CD14-positive monocyte (primary cell): ENCODE measurements at regions not wholly inside any gene's neighbourhood (a gene's known extent, or its start where the extent isn't known, plus 50 kb on each side); places are given as distances from the start of the nearest gene placed in this dataset.

Experiments used
- DNase-seq, 3 donors: peaks; one replicate each; pipeline ENCODE4 v3.0.0-alpha.2; 2011 to 2022
- H2AFZ ChIP-seq: 2 replicates; pipeline ENCODE4 v1.6.0; 2012; ENCODE audit warnings: mild to moderate bottlenecking, low read depth, low read length, inconsistent platforms; ENCODE audit not compliant: insufficient read depth, poor library complexity, severe bottlenecking
- H3K27ac ChIP-seq, 2 donors: 1 replicate in 1 of 2; 2 replicates in 1 of 2; pipeline ENCODE4 v1.5.1; 2012 to 2013; ENCODE audit warnings: low read length in 2 of 2, control low read depth in 1 of 2, inconsistent platforms in 1 of 2, low read depth in 1 of 2, mild to moderate bottlenecking in 1 of 2
- H3K27me3 ChIP-seq, 2 donors: one replicate each; pipeline versions ENCODE4 v1.6.0 to v1.6.1; 2011 to 2013; ENCODE audit warnings: low read length in 2 of 2; ENCODE audit not compliant: control insufficient read depth in 2 of 2, insufficient read depth in 2 of 2
- H3K36me3 ChIP-seq, 2 donors: replicated peaks in 1 of 2; 1 replicate in 1 of 2; 2 replicates in 1 of 2; pipeline versions ENCODE4 v1.5.1 to v1.6.1; 2012 to 2013; ENCODE audit warnings: low read length in 2 of 2, control low read depth in 1 of 2, inconsistent platforms in 1 of 2, mild to moderate bottlenecking in 1 of 2; ENCODE audit not compliant: insufficient read depth in 2 of 2, control insufficient read depth in 1 of 2
- H3K4me1 ChIP-seq, 2 donors: 1 replicate in 1 of 2; 2 replicates in 1 of 2; pipeline versions ENCODE4 v1.5.1 to v1.6.1; 2012 to 2013; ENCODE audit warnings: low read length in 2 of 2, control low read depth in 1 of 2, inconsistent platforms in 1 of 2, mild to moderate bottlenecking in 1 of 2, moderate library complexity in 1 of 2; ENCODE audit not compliant: insufficient read depth in 2 of 2, control insufficient read depth in 1 of 2
- H3K4me2 ChIP-seq: replicated peaks from 2 replicates; pipeline ENCODE3; 2012; ENCODE audit warnings: low read length, moderate library complexity, mild to moderate bottlenecking; ENCODE audit not compliant: poor library complexity, severe bottlenecking; ENCODE audit errors: extremely low read depth
- H3K4me3 ChIP-seq, 3 experiments: fragments of 200-600 bp in 1 of 3; sonication (generic) in 1 of 3; replicated peaks in 1 of 3; 1 replicate in 2 of 3; 2 replicates in 1 of 3; pipeline ENCODE4 v1.5.1; 2011 to 2013; ENCODE audit warnings: low read length in 3 of 3, mild to moderate bottlenecking in 3 of 3, control low read depth in 2 of 3, low read depth in 2 of 3, inconsistent platforms in 1 of 3, moderate library complexity in 1 of 3
- H3K79me2 ChIP-seq: 2 replicates; pipeline ENCODE4 v1.6.0; 2012; ENCODE audit warnings: mild to moderate bottlenecking, control low read depth, inconsistent platforms, low read length, moderate library complexity; ENCODE audit not compliant: insufficient read depth
- H3K9ac ChIP-seq: 2 replicates; pipeline ENCODE4 v1.6.0; 2017; ENCODE audit warnings: low read length, mild to moderate bottlenecking; ENCODE audit not compliant: insufficient read depth, poor library complexity, severe bottlenecking
- H3K9me3 ChIP-seq, 2 donors: replicated peaks in 1 of 2; 1 replicate in 1 of 2; 2 replicates in 1 of 2; pipeline versions ENCODE4 v1.5.1 to v1.6.1; 2012 to 2013; ENCODE audit warnings: low read length in 2 of 2, control low read depth in 1 of 2; ENCODE audit not compliant: control insufficient read depth in 1 of 2, insufficient read depth in 1 of 2
- H4K20me1 ChIP-seq: 2 replicates; pipeline ENCODE4 v1.6.0; 2012; ENCODE audit warnings: mild to moderate bottlenecking, low read length, control low read depth, moderate library complexity; ENCODE audit not compliant: insufficient read depth
- H3K27ac Mint-ChIP-seq, 7 donors: one replicate each; pipeline ENCODE4 v1.8.0; 2020; ENCODE audit warnings: mild to moderate bottlenecking in 7 of 7, mixed read lengths in 7 of 7, moderate library complexity in 6 of 7, inconsistent platforms in 2 of 7
- H3K27me3 Mint-ChIP-seq, 3 donors: one replicate each; pipeline ENCODE4 v1.8.0; 2021 to 2022; ENCODE audit warnings: low read depth in 3 of 3, mild to moderate bottlenecking in 3 of 3, mixed read lengths in 3 of 3, moderate library complexity in 3 of 3, inconsistent platforms in 1 of 3
- H3K36me3 Mint-ChIP-seq, 2 donors: one replicate each; pipeline ENCODE4 v1.8.0; 2020; ENCODE audit warnings: mixed read lengths in 2 of 2, inconsistent platforms in 1 of 2, mild to moderate bottlenecking in 1 of 2
- H3K4me1 Mint-ChIP-seq: one replicate; pipeline ENCODE4 v1.8.0; 2020; ENCODE audit warnings: mild to moderate bottlenecking, mixed read lengths
- H3K4me3 Mint-ChIP-seq, 2 donors: one replicate each; pipeline ENCODE4 v1.8.0; 2020; ENCODE audit warnings: mild to moderate bottlenecking in 2 of 2, mixed read lengths in 2 of 2, moderate library complexity in 1 of 2
- H3K9me3 Mint-ChIP-seq, 7 donors: one replicate each; pipeline ENCODE4 v1.8.0; 2020 to 2022; ENCODE audit warnings: mixed read lengths in 7 of 7, mild to moderate bottlenecking in 6 of 7, moderate library complexity in 6 of 7, inconsistent platforms in 2 of 7
- WGBS: methylation state at CpG from one replicate; pipeline ENCODE4 v1.1.5; 2013; ENCODE audit warnings: missing lambda C conversion rate; ENCODE audit not compliant: insufficient coverage; 5-methylcytosine and 5-hydroxymethylcytosine counted together
- intact Hi-C, 2 donors: fragments of 100-400 bp; cut with micrococcal nuclease; formaldehyde crosslinking; loops; one replicate each; pipeline versions ENCODE4 v1.15.0 to v1.15.1; 2023
- TF ChIP-seq, protein P1 (sequence below): fragments of 200-600 bp; IDR thresholded peaks from one replicate; pipeline ENCODE4 v1.8.0; 2022; ENCODE audit warnings: antibody characterized with exemption, mild to moderate bottlenecking

DNA sequence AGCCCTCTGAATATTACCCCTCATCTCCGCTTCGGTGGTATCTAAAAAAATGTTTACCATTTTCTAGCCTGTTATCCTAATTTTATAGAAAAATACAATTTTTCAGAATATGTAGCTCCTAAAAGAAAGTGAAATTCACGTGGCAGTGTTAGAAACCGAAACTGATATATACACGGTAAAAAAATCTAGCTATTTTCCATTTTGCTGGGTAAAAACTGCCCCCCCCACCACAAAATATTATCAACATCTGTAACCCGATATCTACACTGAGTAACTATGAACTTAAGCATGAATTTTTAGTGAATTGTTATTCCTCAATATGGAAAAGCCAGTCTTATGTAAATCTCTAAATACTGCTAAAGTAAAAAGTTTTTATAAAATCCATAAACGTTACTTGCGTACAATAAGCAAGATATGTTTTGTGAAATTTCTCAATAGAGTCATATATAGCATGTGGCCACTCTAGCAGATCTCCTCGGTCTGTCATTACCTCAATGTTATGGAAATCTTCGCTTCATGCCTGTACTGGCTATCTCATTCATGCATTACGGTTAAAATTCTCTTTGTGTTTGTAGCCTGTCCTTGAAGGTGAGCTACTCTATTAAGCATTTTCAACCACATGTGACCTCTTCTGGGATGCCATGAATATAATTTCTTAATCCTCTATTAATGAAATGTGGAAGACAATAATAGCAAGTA lies 524.2 kb downstream of the TRIB2 start:
- no peaks in the 10 kb centered on the region for H3K27me3 Mint-ChIP-seq
- H3K27ac Mint-ChIP-seq = no peak overlapping the region
- no peak for DNase-seq
- H3K27ac ChIP-seq = no peak overlapping the region
- H3K4me3 Mint-ChIP-seq = no peak overlapping the region
- H3K9ac ChIP-seq = no peak overlapping the region
- intact Hi-C loops = no loop called here
- H3K4me1 ChIP-seq = no peaks in the 10 kb centered on the region
- H4K20me1 ChIP-seq = no peaks in the 10 kb centered on the region
- H3K4me1 Mint-ChIP-seq = no peaks in the 10 kb centered on the region
- no peaks in the 10 kb centered on the region for H3K9me3 Mint-ChIP-seq
- no peak overlapping the region for H2AFZ ChIP-seq
- no peak overlapping the region for H3K4me2 ChIP-seq
- H3K9me3 ChIP-seq = no peaks in the 10 kb centered on the region
- no peaks in the 10 kb centered on the region for H3K36me3 Mint-ChIP-seq
- 80% methylated on average over 1 of the region's 11 CpGs for WGBS
- no peaks in the 10 kb centered on the region for H3K27me3 ChIP-seq
- no peaks in the 10 kb centered on the region for H3K79me2 ChIP-seq
- H3K36me3 ChIP-seq = no peaks in the 10 kb centered on the region
- H3K4me3 ChIP-seq = no peak overlapping the region
- TF ChIP-seq, protein P1, sequence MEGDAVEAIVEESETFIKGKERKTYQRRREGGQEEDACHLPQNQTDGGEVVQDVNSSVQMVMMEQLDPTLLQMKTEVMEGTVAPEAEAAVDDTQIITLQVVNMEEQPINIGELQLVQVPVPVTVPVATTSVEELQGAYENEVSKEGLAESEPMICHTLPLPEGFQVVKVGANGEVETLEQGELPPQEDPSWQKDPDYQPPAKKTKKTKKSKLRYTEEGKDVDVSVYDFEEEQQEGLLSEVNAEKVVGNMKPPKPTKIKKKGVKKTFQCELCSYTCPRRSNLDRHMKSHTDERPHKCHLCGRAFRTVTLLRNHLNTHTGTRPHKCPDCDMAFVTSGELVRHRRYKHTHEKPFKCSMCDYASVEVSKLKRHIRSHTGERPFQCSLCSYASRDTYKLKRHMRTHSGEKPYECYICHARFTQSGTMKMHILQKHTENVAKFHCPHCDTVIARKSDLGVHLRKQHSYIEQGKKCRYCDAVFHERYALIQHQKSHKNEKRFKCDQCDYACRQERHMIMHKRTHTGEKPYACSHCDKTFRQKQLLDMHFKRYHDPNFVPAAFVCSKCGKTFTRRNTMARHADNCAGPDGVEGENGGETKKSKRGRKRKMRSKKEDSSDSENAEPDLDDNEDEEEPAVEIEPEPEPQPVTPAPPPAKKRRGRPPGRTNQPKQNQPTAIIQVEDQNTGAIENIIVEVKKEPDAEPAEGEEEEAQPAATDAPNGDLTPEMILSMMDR = no peak

DNA sequence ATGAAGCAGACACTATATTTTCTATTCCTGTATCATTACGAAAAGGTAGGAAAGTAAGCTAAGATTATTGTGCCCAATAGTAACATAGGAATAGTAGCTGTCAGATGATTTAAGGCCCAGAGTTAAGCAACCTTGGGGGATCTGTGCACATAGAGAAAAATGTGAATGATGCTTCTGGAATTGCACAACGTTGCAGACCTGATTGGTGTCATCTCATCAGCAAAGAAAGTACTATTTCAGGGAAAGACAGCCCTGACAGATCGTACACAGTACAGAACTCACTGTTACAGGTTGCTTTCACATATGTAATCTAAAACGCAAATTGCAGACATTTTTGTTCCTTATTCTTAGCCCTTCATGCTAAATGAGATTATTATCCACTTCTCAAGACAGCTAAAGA lies 535.9 kb downstream of the TRIB2 start:
- Histone ChIP-seq H3K27me3 (no peaks in the 10 kb centered on the region), H3K4me3 (no peak overlapping the region), H3K9me3 (no peaks in the 10 kb centered on the region), H3K4me1 (no peaks in the 10 kb centered on the region), H3K27ac (no peak overlapping the region), H3K79me2 (no peaks in the 10 kb centered on the region), H2AFZ (no peak overlapping the region), H3K4me2 (no peak overlapping the region), H4K20me1 (no peaks in the 10 kb centered on the region), H3K36me3 (no peaks in the 10 kb centered on the region), H3K9ac (no peak overlapping the region)
- Mint-ChIP-seq H3K27ac (no peak overlapping the region), H3K36me3 (no peaks in the 10 kb centered on the region), H3K27me3 (no peaks in the 10 kb centered on the region), H3K9me3 (peaks cover 0 to 3% (median 0%) of the 10 kb centered on the region in 7 donors), H3K4me1 (no peaks in the 10 kb centered on the region), H3K4me3 (no peak overlapping the region)
- no peak for DNase-seq
- WGBS = 75% methylated on average over 2 of the region's 4 CpGs
- TF ChIP-seq, protein P1 = no peak
- intact Hi-C loops = no loop called here
